T-cell (primary cell): ENCODE measurements at regions not wholly inside any gene's neighbourhood (a gene's known extent, or its start where the extent isn't known, plus 50 kb on each side); places are given as distances from the start of the nearest gene placed in this dataset.

ENCODE experiments used
- ATAC-seq, 4 experiments: fragments of 200-7000 bp in 3 of 4; fragments of 150-1000 bp in 1 of 4; cut with Tn5 transposase; replicated peaks in 1 of 4; 1 replicate in 3 of 4; 2 replicates in 1 of 4; pipeline ENCODE4 v1.10.0; 2021; ENCODE audit warnings: moderate library complexity in 3 of 4, mild to moderate bottlenecking in 2 of 4, moderate number of reproducible peaks in 1 of 4
- CTCF ChIA-PET, 2 donors: fragments of 300-600 bp; sonication (Branson Sonifier 250); formaldehyde crosslinking; loops; one replicate each; lab custom pipeline; 2022; ENCODE audit warnings: antibody characterized with exemption in 2 of 2; lab: Charles Lee
- POLR2A ChIA-PET, 2 donors: fragments of 300-600 bp; sonication (Branson Sonifier 250); formaldehyde crosslinking; loops; one replicate each; lab custom pipeline; 2022; ENCODE audit warnings: antibody characterized with exemption in 2 of 2; lab: Charles Lee
- DNase-seq, 35 experiments: peaks; one replicate each; pipeline versions ENCODE4 v3.0.0 to v3.0.0-alpha.2; 2013 to 2023
- H3K27ac ChIP-seq: one replicate; pipeline ENCODE4 v1.5.1; 2013; ENCODE audit warnings: low read length
- H3K27me3 ChIP-seq, 2 experiments: replicated peaks in 1 of 2; 1 replicate in 1 of 2; 2 replicates in 1 of 2; pipeline versions ENCODE4 v1.6.1 to v1.7.0; 2013; ENCODE audit warnings: low read length in 1 of 2, mixed read lengths in 1 of 2; ENCODE audit not compliant: control insufficient read depth in 2 of 2, insufficient read depth in 2 of 2; ENCODE audit errors: extremely low read depth in 1 of 2
- H3K36me3 ChIP-seq, 2 donors: 1 replicate in 1 of 2; 2 replicates in 1 of 2; pipeline versions ENCODE4 v1.6.1 to v1.7.0; 2013; ENCODE audit warnings: low read length in 1 of 2; ENCODE audit not compliant: control insufficient read depth in 2 of 2, insufficient read depth in 1 of 2; ENCODE audit errors: extremely low read depth in 1 of 2
- H3K4me1 ChIP-seq, 2 experiments: 1 replicate in 1 of 2; 2 replicates in 1 of 2; pipeline versions ENCODE4 v1.6.1 to v1.7.0; 2013; ENCODE audit warnings: low read length in 2 of 2, mixed read lengths in 1 of 2; ENCODE audit not compliant: insufficient read depth in 2 of 2, control insufficient read depth in 1 of 2; ENCODE audit errors: extremely low read depth in 1 of 2
- H3K4me3 ChIP-seq, 2 donors: 1 replicate in 1 of 2; 2 replicates in 1 of 2; pipeline versions ENCODE4 v1.5.1 to v1.7.0; 2013; ENCODE audit warnings: mild to moderate bottlenecking in 2 of 2, low read length in 1 of 2, moderate library complexity in 1 of 2; ENCODE audit not compliant: control insufficient read depth in 1 of 2; ENCODE audit errors: extremely low read depth in 1 of 2
- H3K9me3 ChIP-seq: 2 replicates; pipeline ENCODE4 v1.7.0; 2013
- H3K27ac Mint-ChIP-seq, 2 donors: one replicate each; pipeline ENCODE4 v1.8.0; 2020 to 2021; ENCODE audit warnings: mild to moderate bottlenecking in 2 of 2, mixed read lengths in 2 of 2
- H3K27me3 Mint-ChIP-seq, 2 donors: one replicate each; pipeline ENCODE4 v1.8.0; 2021 to 2022; ENCODE audit warnings: mixed read lengths in 2 of 2
- H3K36me3 Mint-ChIP-seq: one replicate; pipeline ENCODE4 v1.8.0; 2021; ENCODE audit warnings: mixed read lengths
- H3K4me1 Mint-ChIP-seq, 3 donors: one replicate each; pipeline ENCODE4 v1.8.0; 2020 to 2022; ENCODE audit warnings: mixed read lengths in 3 of 3, mild to moderate bottlenecking in 1 of 3
- H3K4me3 Mint-ChIP-seq, 3 donors: one replicate each; pipeline ENCODE4 v1.8.0; 2020 to 2022; ENCODE audit warnings: mild to moderate bottlenecking in 3 of 3, mixed read lengths in 3 of 3, moderate library complexity in 3 of 3
- H3K9me3 Mint-ChIP-seq, 3 donors: one replicate each; pipeline ENCODE4 v1.8.0; 2020 to 2022; ENCODE audit warnings: mixed read lengths in 3 of 3
- WGBS: methylation state at CpG from one replicate; pipeline ENCODE4 v1.1.5; 2013; ENCODE audit warnings: missing lambda C conversion rate; ENCODE audit not compliant: insufficient coverage; 5-methylcytosine and 5-hydroxymethylcytosine counted together

- H3K9me3 Mint-ChIP-seq = no peaks in the 10 kb centered on the region
- CTCF ChIA-PET = interaction anchor here (0.6 to 0.7 kb wide), 2 partner anchors 28 to 234 kb away, joined by 3 to 5 read pairs; no protein-coding TSS in a partner anchor
Measured at GRCh38 chr14:34372786-34373185, 89.3 kb downstream of the SPTSSA start.

DNA sequence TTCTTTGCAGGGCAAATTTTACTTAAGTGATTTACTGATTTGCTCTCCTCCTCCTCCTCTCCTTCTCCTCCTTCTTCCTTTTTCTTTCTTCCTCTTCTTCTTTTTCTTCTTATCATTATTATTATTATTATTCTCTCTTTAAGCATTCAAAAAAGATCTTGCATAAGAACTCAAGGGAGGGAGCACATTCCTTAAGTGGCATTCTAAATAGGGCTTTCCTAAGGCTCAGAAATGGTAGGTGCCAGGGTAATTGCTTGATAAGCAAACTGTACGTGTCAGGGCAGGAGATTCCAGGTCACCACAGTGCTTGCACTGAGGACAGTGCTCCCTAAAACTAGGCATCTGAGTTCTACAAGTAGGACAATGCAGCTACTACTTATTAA is 92.4 kb downstream of the SPTSSA start:
- Histone ChIP-seq H3K4me3 (no peak overlapping the region), H3K27me3 (peaks cover 0 to 5% of the 10 kb centered on the region in 2 experiments), H3K27ac (no peak overlapping the region), H3K36me3 (no peaks in the 10 kb centered on the region), H3K9me3 (no peaks in the 10 kb centered on the region), H3K4me1 (no peaks in the 10 kb centered on the region)
- Mint-ChIP-seq H3K4me3 (no peak overlapping the region), H3K27ac (no peak overlapping the region), H3K27me3 (peaks cover 7 to 13% of the 10 kb centered on the region in 2 donors), H3K9me3 (no peaks in the 10 kb centered on the region), H3K36me3 (no peaks in the 10 kb centered on the region), H3K4me1 (no peaks in the 10 kb centered on the region)
- DNase-seq (no peak), ATAC-seq (no peak)
- ChIA-PET POLR2A (no interaction called here), CTCF (no interaction called here)
- WGBS = no CpG with 5 or more reads among the region's 1 CpG

More at GRCh38 chr14:34372786-34373185, 89.3 kb downstream of the SPTSSA start:
- peaks cover 0 to 5% of the 10 kb centered on the region in 2 experiments for H3K27me3 ChIP-seq
- no peaks in the 10 kb centered on the region for H3K9me3 ChIP-seq
- DNase-seq (no peak), ATAC-seq (no peak)
- H3K36me3 ChIP-seq = no peaks in the 10 kb centered on the region
- no CpG with 5 or more reads among the region's 1 CpG for WGBS
- H3K27ac Mint-ChIP-seq = no peak overlapping the region
- no peak overlapping the region for H3K27ac ChIP-seq
- no peaks in the 10 kb centered on the region for H3K36me3 Mint-ChIP-seq
- no peaks in the 10 kb centered on the region for H3K4me1 ChIP-seq
- POLR2A ChIA-PET = no interaction called here
- H3K27me3 Mint-ChIP-seq = peaks cover 0 to 5% of the 10 kb centered on the region in 2 donors
- H3K4me3 ChIP-seq = no peak overlapping the region
- H3K4me1 Mint-ChIP-seq = no peaks in the 10 kb centered on the region
- no peak overlapping the region for H3K4me3 Mint-ChIP-seq

GRCh38 chr14:34368971-34369647 is 92.9 kb downstream of the SPTSSA start:
- Histone ChIP-seq H3K9me3 (no peaks in the 10 kb centered on the region), H3K4me1 (no peaks in the 10 kb centered on the region), H3K4me3 (no peak overlapping the region), H3K27ac (no peak overlapping the region), H3K27me3 (peaks cover 0 to 7% of the 10 kb centered on the region in 2 experiments), H3K36me3 (no peaks in the 10 kb centered on the region)
- 64% methylated on average over 2 of the region's 3 CpGs for WGBS
- CTCF ChIA-PET = no interaction called here
- POLR2A ChIA-PET = no interaction called here
- Mint-ChIP-seq H3K27ac (no peak overlapping the region), H3K4me1 (no peaks in the 10 kb centered on the region), H3K36me3 (no peaks in the 10 kb centered on the region), H3K27me3 (peaks cover 11 to 17% of the 10 kb centered on the region in 2 donors), H3K4me3 (no peak overlapping the region), H3K9me3 (no peaks in the 10 kb centered on the region)
- DNase-seq (no peak), ATAC-seq (no peak)

DNA sequence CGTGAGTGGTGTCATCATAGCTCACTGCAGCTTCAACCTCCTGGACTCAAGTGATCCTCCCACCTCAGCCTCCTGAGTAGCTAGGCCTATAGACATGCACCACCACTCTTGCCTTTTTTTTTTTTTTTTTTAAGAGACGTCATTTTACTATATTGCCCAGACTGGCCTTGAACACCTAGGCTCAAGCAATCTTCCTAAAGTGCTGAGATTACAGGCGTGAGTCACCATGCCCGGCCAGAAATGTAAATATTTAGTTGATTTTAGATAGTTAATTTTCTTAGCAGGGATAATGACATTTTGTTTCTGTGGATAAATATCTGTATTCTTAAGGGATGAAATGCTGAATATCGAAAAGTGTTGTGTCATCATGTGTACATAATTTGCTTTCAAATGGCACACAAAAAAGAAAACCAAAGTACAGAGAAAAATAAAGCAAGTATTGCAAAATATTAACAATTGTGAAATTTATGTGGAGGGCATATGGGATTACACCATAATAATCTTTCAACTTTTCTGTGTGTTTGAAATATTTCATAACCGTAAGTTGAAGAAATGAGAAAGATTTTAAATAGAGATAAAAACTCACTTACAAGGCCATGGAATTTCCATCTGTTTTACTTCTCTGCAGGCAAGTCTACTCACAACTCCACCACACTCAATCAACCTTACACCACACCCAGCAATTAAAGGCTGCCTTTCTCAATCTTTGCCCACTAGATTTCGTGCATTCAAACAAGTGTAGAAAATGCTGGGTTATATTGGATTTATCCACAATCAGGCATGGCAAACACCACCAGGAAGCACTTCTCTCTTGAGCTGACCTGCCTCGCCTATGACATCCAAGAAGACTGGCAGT is 93.7 kb downstream of the SPTSSA start:
- DNase-seq (no peak), ATAC-seq (no peak)
- POLR2A ChIA-PET = interaction anchor here in 1 of 2 donors (0.6 kb wide), 1 partner anchor 593 kb away, joined by 4 read pairs; no protein-coding TSS in a partner anchor
- Histone ChIP-seq H3K4me3 (no peak overlapping the region), H3K4me1 (no peaks in the 10 kb centered on the region), H3K36me3 (no peaks in the 10 kb centered on the region), H3K9me3 (no peaks in the 10 kb centered on the region), H3K27ac (no peak overlapping the region), H3K27me3 (peaks cover 0 to 5% of the 10 kb centered on the region in 2 experiments)
- H3K4me3 Mint-ChIP-seq = no peak overlapping the region
- no peak overlapping the region for H3K27ac Mint-ChIP-seq
- H3K9me3 Mint-ChIP-seq = no peaks in the 10 kb centered on the region
- CTCF ChIA-PET = no interaction called here
- no peaks in the 10 kb centered on the region for H3K4me1 Mint-ChIP-seq
- H3K36me3 Mint-ChIP-seq = no peaks in the 10 kb centered on the region
- 80% methylated on average over 1 of the region's 8 CpGs for WGBS
- peaks cover 18 to 24% of the 10 kb centered on the region in 2 donors for H3K27me3 Mint-ChIP-seq

DNA sequence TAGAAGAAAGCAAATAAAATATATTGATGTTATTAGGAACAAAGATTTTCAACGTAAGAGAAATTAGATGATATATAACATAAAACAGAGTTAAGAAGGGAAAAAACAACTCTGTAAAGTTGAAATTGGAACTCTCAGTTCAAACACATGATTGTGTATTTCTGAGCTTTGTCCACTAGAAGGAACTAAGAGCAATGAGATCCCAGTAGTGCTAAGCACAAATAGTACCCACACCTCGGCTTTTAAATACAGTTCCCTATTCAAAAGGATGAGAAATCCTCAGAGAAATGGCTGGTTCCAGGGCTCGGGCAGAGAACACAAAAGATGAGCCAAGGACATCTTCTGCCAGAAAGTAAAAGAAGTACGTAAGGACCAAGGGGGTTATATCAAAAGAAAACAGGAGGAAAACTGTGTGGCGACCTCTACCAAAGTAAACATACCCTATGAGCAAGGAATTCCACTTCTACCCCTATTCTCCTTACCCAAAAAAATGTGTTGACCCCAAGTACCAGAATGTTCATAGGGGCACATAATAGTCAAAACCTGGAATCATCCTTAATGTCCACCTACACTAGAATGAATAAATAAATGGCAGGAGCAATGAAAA is 96.6 kb downstream of the SPTSSA start:
- CTCF ChIA-PET = interaction anchor here in 1 of 2 donors (0.6 kb wide), 1 partner anchor 39 kb away, joined by 5 read pairs; no protein-coding TSS in a partner anchor
- no peaks in the 10 kb centered on the region for H3K36me3 Mint-ChIP-seq
- no peaks in the 10 kb centered on the region for H3K4me1 Mint-ChIP-seq
- DNase-seq (no peak), ATAC-seq (no peak)
- Histone ChIP-seq H3K4me3 (no peak overlapping the region), H3K9me3 (no peaks in the 10 kb centered on the region), H3K36me3 (no peaks in the 10 kb centered on the region), H3K27ac (no peak overlapping the region), H3K4me1 (no peaks in the 10 kb centered on the region), H3K27me3 (peaks cover 0 to 5% of the 10 kb centered on the region in 2 experiments)
- no peak overlapping the region for H3K4me3 Mint-ChIP-seq
- H3K27ac Mint-ChIP-seq = no peak overlapping the region
- H3K9me3 Mint-ChIP-seq = no peaks in the 10 kb centered on the region
- 60% methylated on average over 1 of the region's 5 CpGs for WGBS
- POLR2A ChIA-PET = no interaction called here
- H3K27me3 Mint-ChIP-seq = peaks cover 24 to 25% of the 10 kb centered on the region in 2 donors

DNA sequence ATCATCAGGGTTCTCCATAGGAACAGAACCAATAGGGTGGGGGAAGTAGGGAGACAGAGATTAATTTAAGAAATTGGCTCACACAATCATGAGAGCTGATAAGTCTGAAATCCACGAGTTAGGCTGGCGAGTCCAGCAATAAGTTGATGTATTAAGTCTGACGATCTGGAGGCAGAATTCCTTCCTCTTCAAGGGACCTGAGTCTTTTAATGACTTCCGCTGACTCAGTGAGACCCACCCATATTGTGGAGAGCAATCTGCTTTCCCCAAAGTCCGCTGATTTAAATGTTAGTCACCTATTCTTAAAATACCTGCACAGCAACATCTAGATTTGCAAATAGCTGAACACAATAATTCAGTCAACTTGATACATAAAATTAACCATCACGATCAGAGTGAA is 97.8 kb downstream of the SPTSSA start:
- H3K9me3 Mint-ChIP-seq = no peaks in the 10 kb centered on the region
- Histone ChIP-seq H3K9me3 (no peaks in the 10 kb centered on the region), H3K36me3 (no peaks in the 10 kb centered on the region), H3K27me3 (peaks cover 0 to 2% of the 10 kb centered on the region in 2 experiments), H3K27ac (no peak overlapping the region), H3K4me3 (no peak overlapping the region), H3K4me1 (no peaks in the 10 kb centered on the region)
- DNase-seq = no peak
- POLR2A ChIA-PET = no interaction called here
- no peak overlapping the region for H3K27ac Mint-ChIP-seq
- no peaks in the 10 kb centered on the region for H3K36me3 Mint-ChIP-seq
- ATAC-seq = no peak
- peaks cover 24 to 25% of the 10 kb centered on the region in 2 donors for H3K27me3 Mint-ChIP-seq
- H3K4me3 Mint-ChIP-seq = no peak overlapping the region
- WGBS = 73% methylated on average over 3 of the region's 6 CpGs
- CTCF ChIA-PET = interaction anchor here in 1 of 2 donors (0.5 kb wide), 1 partner anchor 1018 kb away, joined by 5 read pairs; no protein-coding TSS in a partner anchor
- peaks cover 0 to 3% (median 0%) of the 10 kb centered on the region in 3 donors for H3K4me1 Mint-ChIP-seq
